Right lobe of liver (tissue), 4 donors: ENCODE measurements at regions not wholly inside any gene's neighbourhood (a gene's known extent, or its start where the extent isn't known, plus 50 kb on each side); places are given as distances from the start of the nearest gene placed in this dataset.

ENCODE experiments used
- POLR2A ChIP-seq: fragments of 450-650 bp; IDR thresholded peaks from one replicate; pipeline ENCODE4 v1.6.1; 2017; ENCODE audit warnings: antibody characterized with exemption, mild to moderate bottlenecking
- TF ChIP-seq, protein P1 (sequence below), 4 donors: fragments of 200-600 bp in 3 of 4; fragments of 450-650 bp in 1 of 4; IDR thresholded peaks; one replicate each; pipeline versions ENCODE4 v1.5.1 to v1.8.0; 2016 to 2022; ENCODE audit warnings: antibody characterized with exemption in 4 of 4, mild to moderate bottlenecking in 2 of 4
- donor health status: DM: no; HTN: no; CAD: no.
- donor health status: DM: no; HTN: no; CAD: no.
- donor health status: DM: no; HTN: yes; CAD: no.

DNA sequence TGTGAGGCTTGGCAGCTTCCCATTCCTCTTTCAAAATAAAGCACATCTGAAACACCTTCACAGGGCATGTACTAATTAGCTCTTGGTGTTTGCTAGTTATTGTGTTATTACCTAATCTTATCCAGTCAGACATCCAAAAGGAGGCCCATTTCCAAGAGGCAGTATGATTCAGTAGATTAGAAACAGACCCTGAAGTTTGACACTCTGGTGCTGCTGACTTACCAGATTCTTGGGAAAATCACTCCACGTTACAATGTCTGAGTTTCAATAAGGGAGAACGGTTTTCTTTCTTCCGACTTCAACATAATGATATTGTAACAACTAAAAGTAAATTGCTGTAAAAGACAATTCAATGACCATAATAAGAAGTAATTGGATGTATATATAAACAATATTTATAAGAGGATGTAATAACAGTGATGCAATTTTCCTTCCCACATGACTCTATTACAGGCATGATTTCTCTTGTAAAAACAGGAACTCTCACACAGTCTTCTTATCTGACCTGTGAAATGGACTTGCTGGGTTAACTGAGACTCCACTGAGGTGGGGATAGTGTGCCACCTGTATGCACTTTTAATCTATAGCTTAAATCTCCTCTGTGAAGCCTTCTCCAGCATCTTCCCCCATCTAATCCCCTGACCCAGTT is 181.3 kb upstream of the ELL2 start:
- TF ChIP-seq, protein P1, sequence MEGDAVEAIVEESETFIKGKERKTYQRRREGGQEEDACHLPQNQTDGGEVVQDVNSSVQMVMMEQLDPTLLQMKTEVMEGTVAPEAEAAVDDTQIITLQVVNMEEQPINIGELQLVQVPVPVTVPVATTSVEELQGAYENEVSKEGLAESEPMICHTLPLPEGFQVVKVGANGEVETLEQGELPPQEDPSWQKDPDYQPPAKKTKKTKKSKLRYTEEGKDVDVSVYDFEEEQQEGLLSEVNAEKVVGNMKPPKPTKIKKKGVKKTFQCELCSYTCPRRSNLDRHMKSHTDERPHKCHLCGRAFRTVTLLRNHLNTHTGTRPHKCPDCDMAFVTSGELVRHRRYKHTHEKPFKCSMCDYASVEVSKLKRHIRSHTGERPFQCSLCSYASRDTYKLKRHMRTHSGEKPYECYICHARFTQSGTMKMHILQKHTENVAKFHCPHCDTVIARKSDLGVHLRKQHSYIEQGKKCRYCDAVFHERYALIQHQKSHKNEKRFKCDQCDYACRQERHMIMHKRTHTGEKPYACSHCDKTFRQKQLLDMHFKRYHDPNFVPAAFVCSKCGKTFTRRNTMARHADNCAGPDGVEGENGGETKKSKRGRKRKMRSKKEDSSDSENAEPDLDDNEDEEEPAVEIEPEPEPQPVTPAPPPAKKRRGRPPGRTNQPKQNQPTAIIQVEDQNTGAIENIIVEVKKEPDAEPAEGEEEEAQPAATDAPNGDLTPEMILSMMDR (IDR thresholded peaks at IDR 0.05): no peak
- no peak for TF ChIP-seq POLR2A
